HuH-7 (cell line): ENCODE measurements at regions not wholly inside any gene's neighbourhood (a gene's known extent, or its start where the extent isn't known, plus 50 kb on each side); places are given as distances from the start of the nearest gene placed in this dataset.
"Not testable (repeated sequence)": the region's sequence is repeated elsewhere in the genome, so short reads cannot be mapped to it uniquely, and the experiment has no call there.

Experiments used
- DNase-seq: peaks from one replicate; pipeline ENCODE4 v3.0.0; 2011; ENCODE audit warnings: low spot score

GRCh38 chr7:113783403-113783802 is 135.4 kb downstream of the PPP1R3A start:
- no peak for DNase-seq

- DNase-seq = no peak
These were observed 143.0 kb downstream of the PPP1R3A start for GRCh38 chr7:113775804-113776203.

GRCh38 chr7:113775401-113775800 is 143.4 kb downstream of the PPP1R3A start:
- DNase-seq = no peak

GRCh38 chr7:113774182-113774807 is 144.5 kb downstream of the PPP1R3A start:
- DNase-seq = peak; percentile 8

- no peak for DNase-seq
These were observed 148.6 kb downstream of the PPP1R3A start for GRCh38 chr7:113770146-113770738.

- no peak for DNase-seq
These were observed 150.4 kb downstream of the PPP1R3A start for GRCh38 chr7:113768387-113768786.

GRCh38 chr7:113764401-113765035 is 154.3 kb downstream of the PPP1R3A start:
- no peak for DNase-seq

- DNase-seq = no peak
These were observed 155.6 kb downstream of the PPP1R3A start for GRCh38 chr7:113763226-113763625.

- DNase-seq = no peak
These were observed 162.6 kb downstream of the PPP1R3A start for GRCh38 chr7:113756250-113756649.

- no peak for DNase-seq
These were observed 166.1 kb downstream of the PPP1R3A start for GRCh38 chr7:113752689-113753088.

GRCh38 chr7:113752289-113752688 is 166.5 kb downstream of the PPP1R3A start:
- no peak for DNase-seq

- no peak for DNase-seq
These were observed 167.3 kb downstream of the PPP1R3A start for GRCh38 chr7:113751547-113751946.

GRCh38 chr7:113748385-113748784 is 170.4 kb downstream of the PPP1R3A start:
- DNase-seq = not testable (repeated sequence)

GRCh38 chr7:113742946-113743431 is 175.8 kb downstream of the PPP1R3A start:
- DNase-seq = not testable (repeated sequence)

GRCh38 chr7:113742377-113742776 is 176.4 kb downstream of the PPP1R3A start:
- DNase-seq = no peak

- DNase-seq = no peak
These were observed 187.2 kb downstream of the PPP1R3A start for GRCh38 chr7:113731571-113731970.

GRCh38 chr7:113730309-113730955 is 188.4 kb downstream of the PPP1R3A start:
- no peak for DNase-seq

GRCh38 chr7:113727486-113727885 is 191.3 kb downstream of the PPP1R3A start:
- DNase-seq = no peak

GRCh38 chr7:113722006-113722405 is 196.8 kb downstream of the PPP1R3A start:
- no peak for DNase-seq

GRCh38 chr7:113717739-113718138 is 201.1 kb downstream of the PPP1R3A start:
- no peak for DNase-seq

GRCh38 chr7:113715981-113716856 is 202.6 kb downstream of the PPP1R3A start:
- DNase-seq = no peak

GRCh38 chr7:113715262-113715661 is 203.5 kb downstream of the PPP1R3A start:
- DNase-seq = no peak
